Liver (tissue), 8 donors: ENCODE measurements at regions not wholly inside any gene's neighbourhood (a gene's known extent, or its start where the extent isn't known, plus 50 kb on each side); places are given as distances from the start of the nearest gene placed in this dataset.

ENCODE experiments used
- DNase-seq: peaks from one replicate; pipeline ENCODE4 v3.0.0-alpha.2; 2017; ENCODE audit warnings: low spot score
- H3K27ac ChIP-seq, 2 donors: one replicate each; pipeline ENCODE4 v1.7.0; 2013; ENCODE audit warnings: inconsistent platforms in 2 of 2, low read length in 2 of 2, control low read depth in 1 of 2, low read depth in 1 of 2, mild to moderate bottlenecking in 1 of 2
- H3K27me3 ChIP-seq, 4 donors: one replicate each; pipeline versions ENCODE4 v1.6.1 to v1.7.0; 2013; ENCODE audit warnings: low read length in 3 of 4, inconsistent platforms in 1 of 4, mild to moderate bottlenecking in 1 of 4, moderate library complexity in 1 of 4; ENCODE audit not compliant: control insufficient read depth in 4 of 4, insufficient read depth in 4 of 4
- H3K36me3 ChIP-seq, 4 donors: one replicate each; pipeline versions ENCODE4 v1.6.1 to v1.7.0; 2013; ENCODE audit warnings: low read length in 3 of 4, mild to moderate bottlenecking in 3 of 4, low read depth in 1 of 4, moderate library complexity in 1 of 4; ENCODE audit not compliant: control insufficient read depth in 4 of 4, insufficient read depth in 3 of 4
- H3K4me1 ChIP-seq, 4 donors: one replicate each; pipeline versions ENCODE4 v1.6.1 to v1.7.0; 2013; ENCODE audit warnings: low read length in 3 of 4, mild to moderate bottlenecking in 3 of 4, moderate library complexity in 1 of 4; ENCODE audit not compliant: control insufficient read depth in 4 of 4, insufficient read depth in 4 of 4
- H3K4me3 ChIP-seq, 3 donors: one replicate each; pipeline versions ENCODE4 v1.6.1 to v1.7.0; 2013; ENCODE audit warnings: low read length in 3 of 3, control low read depth in 1 of 3, low read depth in 1 of 3, mild to moderate bottlenecking in 1 of 3
- H3K9ac ChIP-seq, 2 donors: one replicate each; pipeline ENCODE4 v1.7.0; 2013; ENCODE audit warnings: low read length in 2 of 2, mild to moderate bottlenecking in 2 of 2, moderate library complexity in 2 of 2, control low read depth in 1 of 2, low read depth in 1 of 2
- H3K9me3 ChIP-seq, 4 donors: one replicate each; pipeline versions ENCODE4 v1.6.1 to v1.7.0; 2013; ENCODE audit warnings: low read length in 3 of 4; ENCODE audit not compliant: control insufficient read depth in 4 of 4
- CTCF ChIP-seq: fragments of 150-350 bp; IDR thresholded peaks from 2 replicates; pipeline ENCODE4 v1.5.1; 2017; ENCODE audit warnings: improper control_type of control experiment, low read depth, low read length; ENCODE audit not compliant: missing input control
- EGR1 ChIP-seq, 2 donors: IDR thresholded peaks; 2 replicates each; pipeline ENCODE4 v1.6.1; 2016 to 2018; ENCODE audit warnings: antibody characterized with exemption in 2 of 2, low read depth in 2 of 2
- FOXA1 ChIP-seq: IDR thresholded peaks from 2 replicates; pipeline ENCODE4 v1.6.1; 2016; ENCODE audit warnings: antibody characterized with exemption
- FOXA2 ChIP-seq: IDR thresholded peaks from 2 replicates; pipeline ENCODE4 v1.6.1; 2016; ENCODE audit warnings: antibody characterized with exemption
- GABPA ChIP-seq, 2 donors: IDR thresholded peaks in 1 of 2; conservative IDR thresholded peaks in 1 of 2; 2 replicates each; pipeline ENCODE4 v1.6.1; 2016; ENCODE audit warnings: antibody characterized with exemption in 2 of 2, mild to moderate bottlenecking in 1 of 2, moderate library complexity in 1 of 2
- HNF4A ChIP-seq, 2 donors: conservative IDR thresholded peaks; 2 replicates each; pipeline ENCODE4 v1.6.1; 2016; ENCODE audit warnings: antibody characterized with exemption in 2 of 2, mild to moderate bottlenecking in 2 of 2
- HNF4G ChIP-seq: IDR thresholded peaks from 2 replicates; pipeline ENCODE4 v1.6.1; 2016; ENCODE audit warnings: antibody characterized with exemption
- JUND ChIP-seq, 2 donors: IDR thresholded peaks; 2 replicates each; pipeline ENCODE4 v1.6.1; 2016; ENCODE audit warnings: antibody characterized with exemption in 2 of 2
- NR2F2 ChIP-seq: IDR thresholded peaks from 2 replicates; pipeline ENCODE4 v1.6.1; 2016; ENCODE audit warnings: antibody characterized with exemption
- RAD21 ChIP-seq, 2 donors: IDR thresholded peaks; 2 replicates each; pipeline ENCODE4 v1.6.1; 2016; ENCODE audit warnings: antibody characterized with exemption in 2 of 2, mild to moderate bottlenecking in 2 of 2
- RXRA ChIP-seq, 2 donors: IDR thresholded peaks; 2 replicates each; pipeline ENCODE4 v1.6.1; 2017 to 2018; ENCODE audit warnings: antibody characterized with exemption in 2 of 2, mild to moderate bottlenecking in 1 of 2
- SP1 ChIP-seq: IDR thresholded peaks from 2 replicates; pipeline ENCODE4 v1.6.1; 2018; ENCODE audit warnings: antibody characterized with exemption, mild to moderate bottlenecking
- TAF1 ChIP-seq: conservative IDR thresholded peaks from 2 replicates; pipeline ENCODE4 v1.6.1; 2016; ENCODE audit warnings: antibody characterized with exemption, mild to moderate bottlenecking
- YY1 ChIP-seq: IDR thresholded peaks from 2 replicates; pipeline ENCODE4 v1.6.1; 2016; ENCODE audit warnings: antibody characterized with exemption, mild to moderate bottlenecking
- WGBS: extraction: QIAGEN DNeasy Blood & Tissue Kit; methylation state at CpG from one replicate; pipeline ENCODE4 v1.1.7; 2013; 5-methylcytosine and 5-hydroxymethylcytosine counted together
- TF ChIP-seq, protein P1 (sequence below): IDR thresholded peaks from 2 replicates; pipeline ENCODE4 v1.6.1; 2016; ENCODE audit warnings: antibody characterized with exemption, mild to moderate bottlenecking
- TF ChIP-seq, protein P2 (sequence below): IDR thresholded peaks from 2 replicates; pipeline ENCODE4 v1.6.1; 2016; ENCODE audit warnings: antibody characterized with exemption
- TF ChIP-seq, protein P3 (sequence below): IDR thresholded peaks from 2 replicates; pipeline ENCODE4 v1.6.1; 2016; ENCODE audit warnings: antibody characterized with exemption
- TF ChIP-seq, protein P4 (sequence below): IDR thresholded peaks from 2 replicates; pipeline ENCODE4 v1.6.1; 2016; ENCODE audit warnings: antibody characterized with exemption
- donor health status: healthy.
- donor health status: healthy.
- donor health status: healthy.
- donor health status: healthy.
- donor health status: healthy.

- TF ChIP-seq RXRA (IDR thresholded peaks at IDR 0.05) (no peak), YY1 (no peak), NR2F2 (no peak), RAD21 (IDR thresholded peaks at IDR 0.05) (no peak), TAF1 (no peak), FOXA2 (no peak), EGR1 (IDR thresholded peaks at IDR 0.05; ENCODE audit: low read depth in 2 of 2) (no peak), CTCF (no peak), HNF4A (conservative IDR thresholded peaks at IDR 0.05) (no peak), FOXA1 (no peak), GABPA (IDR thresholded peaks at IDR 0.05 in 1 of 2, conservative IDR thresholded peaks at IDR 0.05 in 1 of 2) (no peak), SP1 (no peak), HNF4G (no peak), JUND (IDR thresholded peaks at IDR 0.05) (no peak)
- TF ChIP-seq, protein P1, sequence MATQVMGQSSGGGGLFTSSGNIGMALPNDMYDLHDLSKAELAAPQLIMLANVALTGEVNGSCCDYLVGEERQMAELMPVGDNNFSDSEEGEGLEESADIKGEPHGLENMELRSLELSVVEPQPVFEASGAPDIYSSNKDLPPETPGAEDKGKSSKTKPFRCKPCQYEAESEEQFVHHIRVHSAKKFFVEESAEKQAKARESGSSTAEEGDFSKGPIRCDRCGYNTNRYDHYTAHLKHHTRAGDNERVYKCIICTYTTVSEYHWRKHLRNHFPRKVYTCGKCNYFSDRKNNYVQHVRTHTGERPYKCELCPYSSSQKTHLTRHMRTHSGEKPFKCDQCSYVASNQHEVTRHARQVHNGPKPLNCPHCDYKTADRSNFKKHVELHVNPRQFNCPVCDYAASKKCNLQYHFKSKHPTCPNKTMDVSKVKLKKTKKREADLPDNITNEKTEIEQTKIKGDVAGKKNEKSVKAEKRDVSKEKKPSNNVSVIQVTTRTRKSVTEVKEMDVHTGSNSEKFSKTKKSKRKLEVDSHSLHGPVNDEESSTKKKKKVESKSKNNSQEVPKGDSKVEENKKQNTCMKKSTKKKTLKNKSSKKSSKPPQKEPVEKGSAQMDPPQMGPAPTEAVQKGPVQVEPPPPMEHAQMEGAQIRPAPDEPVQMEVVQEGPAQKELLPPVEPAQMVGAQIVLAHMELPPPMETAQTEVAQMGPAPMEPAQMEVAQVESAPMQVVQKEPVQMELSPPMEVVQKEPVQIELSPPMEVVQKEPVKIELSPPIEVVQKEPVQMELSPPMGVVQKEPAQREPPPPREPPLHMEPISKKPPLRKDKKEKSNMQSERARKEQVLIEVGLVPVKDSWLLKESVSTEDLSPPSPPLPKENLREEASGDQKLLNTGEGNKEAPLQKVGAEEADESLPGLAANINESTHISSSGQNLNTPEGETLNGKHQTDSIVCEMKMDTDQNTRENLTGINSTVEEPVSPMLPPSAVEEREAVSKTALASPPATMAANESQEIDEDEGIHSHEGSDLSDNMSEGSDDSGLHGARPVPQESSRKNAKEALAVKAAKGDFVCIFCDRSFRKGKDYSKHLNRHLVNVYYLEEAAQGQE = no peak
- TF ChIP-seq, protein P2, sequence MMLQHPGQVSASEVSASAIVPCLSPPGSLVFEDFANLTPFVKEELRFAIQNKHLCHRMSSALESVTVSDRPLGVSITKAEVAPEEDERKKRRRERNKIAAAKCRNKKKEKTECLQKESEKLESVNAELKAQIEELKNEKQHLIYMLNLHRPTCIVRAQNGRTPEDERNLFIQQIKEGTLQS = no peak
- TF ChIP-seq, protein P3, sequence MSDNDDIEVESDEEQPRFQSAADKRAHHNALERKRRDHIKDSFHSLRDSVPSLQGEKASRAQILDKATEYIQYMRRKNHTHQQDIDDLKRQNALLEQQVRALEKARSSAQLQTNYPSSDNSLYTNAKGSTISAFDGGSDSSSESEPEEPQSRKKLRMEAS = no peak
- TF ChIP-seq, protein P4, sequence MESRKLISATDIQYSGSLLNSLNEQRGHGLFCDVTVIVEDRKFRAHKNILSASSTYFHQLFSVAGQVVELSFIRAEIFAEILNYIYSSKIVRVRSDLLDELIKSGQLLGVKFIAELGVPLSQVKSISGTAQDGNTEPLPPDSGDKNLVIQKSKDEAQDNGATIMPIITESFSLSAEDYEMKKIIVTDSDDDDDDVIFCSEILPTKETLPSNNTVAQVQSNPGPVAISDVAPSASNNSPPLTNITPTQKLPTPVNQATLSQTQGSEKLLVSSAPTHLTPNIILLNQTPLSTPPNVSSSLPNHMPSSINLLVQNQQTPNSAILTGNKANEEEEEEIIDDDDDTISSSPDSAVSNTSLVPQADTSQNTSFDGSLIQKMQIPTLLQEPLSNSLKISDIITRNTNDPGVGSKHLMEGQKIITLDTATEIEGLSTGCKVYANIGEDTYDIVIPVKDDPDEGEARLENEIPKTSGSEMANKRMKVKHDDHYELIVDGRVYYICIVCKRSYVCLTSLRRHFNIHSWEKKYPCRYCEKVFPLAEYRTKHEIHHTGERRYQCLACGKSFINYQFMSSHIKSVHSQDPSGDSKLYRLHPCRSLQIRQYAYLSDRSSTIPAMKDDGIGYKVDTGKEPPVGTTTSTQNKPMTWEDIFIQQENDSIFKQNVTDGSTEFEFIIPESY = no peak
- H3K9ac ChIP-seq = no peak overlapping the region
- no peaks in the 10 kb centered on the region for H3K36me3 ChIP-seq
- no peak overlapping the region for H3K27ac ChIP-seq
- H3K9me3 ChIP-seq = no peaks in the 10 kb centered on the region
- DNase-seq = no peak
- H3K4me1 ChIP-seq = no peaks in the 10 kb centered on the region
- H3K27me3 ChIP-seq = no peaks in the 10 kb centered on the region
- WGBS = 70% methylated on average over 2 of the region's 2 CpGs
- no peak overlapping the region for H3K4me3 ChIP-seq
Observed at GRCh38 chr4:31059753-31060522, 339.8 kb downstream of the PCDH7 start.
